GM23248 (cell line): ENCODE measurements at regions not wholly inside any gene's neighbourhood (a gene's known extent, or its start where the extent isn't known, plus 50 kb on each side); places are given as distances from the start of the nearest gene placed in this dataset.

Source experiments
- DNase-seq: peaks from one replicate; pipeline ENCODE4 v3.0.0-alpha.2; 2015
- H2AFZ ChIP-seq: fragments of 200-600 bp; sonication (generic); 2 replicates; pipeline ENCODE4 v1.6.1; 2016; ENCODE audit warnings: antibody characterized with exemption
- H3F3A ChIP-seq: fragments of 200-600 bp; sonication (generic); 2 replicates; pipeline ENCODE4 v1.6.1; 2016; ENCODE audit warnings: mild to moderate bottlenecking, antibody characterized with exemption, mixed run types; ENCODE audit not compliant: insufficient read depth
- H3K27ac ChIP-seq: fragments of 200-600 bp; sonication (generic); 2 replicates; pipeline ENCODE4 v1.5.1; 2016; ENCODE audit warnings: mild to moderate bottlenecking
- H3K27me3 ChIP-seq: fragments of 200-600 bp; sonication (generic); replicated peaks from 2 replicates; pipeline ENCODE4 v1.6.1; 2016; ENCODE audit warnings: mild to moderate bottlenecking; ENCODE audit not compliant: insufficient read depth
- H3K36me3 ChIP-seq: fragments of 200-600 bp; sonication (generic); 2 replicates; pipeline ENCODE4 v1.6.1; 2016; ENCODE audit warnings: low read depth, mild to moderate bottlenecking
- H3K4me1 ChIP-seq: fragments of 200-600 bp; sonication (generic); 2 replicates; pipeline ENCODE4 v1.6.1; 2016; ENCODE audit warnings: mild to moderate bottlenecking; ENCODE audit not compliant: insufficient read depth
- H3K4me2 ChIP-seq: fragments of 200-600 bp; sonication (generic); one replicate; pipeline ENCODE4 v1.6.1; 2016; ENCODE audit warnings: mild to moderate bottlenecking; ENCODE audit not compliant: unreplicated experiment
- H3K4me3 ChIP-seq: fragments of 200-600 bp; sonication (generic); 2 replicates; pipeline ENCODE4 v1.5.1; 2016; ENCODE audit warnings: mild to moderate bottlenecking
- H3K79me2 ChIP-seq: fragments of 200-600 bp; sonication (generic); 2 replicates; pipeline ENCODE4 v1.6.1; 2016; ENCODE audit warnings: mild to moderate bottlenecking; ENCODE audit not compliant: insufficient read depth
- H3K9ac ChIP-seq: fragments of 200-600 bp; sonication (generic); 2 replicates; pipeline ENCODE4 v1.6.1; 2016; ENCODE audit warnings: mild to moderate bottlenecking
- H3K9me2 ChIP-seq: fragments of 200-600 bp; sonication (generic); 2 replicates; pipeline ENCODE4 v1.6.1; 2016; ENCODE audit warnings: mixed run types, mild to moderate bottlenecking, moderate library complexity; ENCODE audit not compliant: insufficient read depth
- H3K9me3 ChIP-seq: fragments of 200-600 bp; sonication (generic); one replicate; pipeline ENCODE4 v1.6.1; 2017; ENCODE audit warnings: low read depth
- H4K20me1 ChIP-seq: fragments of 200-600 bp; sonication (generic); 2 replicates; pipeline ENCODE4 v1.6.0; 2016; ENCODE audit not compliant: insufficient read depth
- EZH2 ChIP-seq: fragments of 200-600 bp; sonication (generic); IDR thresholded peaks from 2 replicates; pipeline ENCODE4 v1.6.1; 2018; ENCODE audit warnings: antibody characterized with exemption, mild to moderate bottlenecking; ENCODE audit not compliant: insufficient read depth, poor library complexity, severe bottlenecking
- EZH2phosphoT487 ChIP-seq: fragments of 200-600 bp; sonication (generic); IDR thresholded peaks from 2 replicates; pipeline ENCODE4 v1.6.1; 2018; ENCODE audit warnings: antibody characterized with exemption, moderate library complexity, mild to moderate bottlenecking, low read depth; ENCODE audit not compliant: insufficient read depth
- WGBS, 2 experiments: methylation state at CpG; one replicate each; pipeline ENCODE4 v1.1.6; 2015 to 2017; ENCODE audit warnings: low lambda C conversion rate in 2 of 2, low coverage in 1 of 2; ENCODE audit errors: missing lambda C conversion rate in 2 of 2; 5-methylcytosine and 5-hydroxymethylcytosine counted together
- in situ Hi-C: fragments of 300-500 bp; cut with MboI; formaldehyde crosslinking; loops from 2 replicates; pipeline ENCODE4 v1.15.0; 2020

DNA sequence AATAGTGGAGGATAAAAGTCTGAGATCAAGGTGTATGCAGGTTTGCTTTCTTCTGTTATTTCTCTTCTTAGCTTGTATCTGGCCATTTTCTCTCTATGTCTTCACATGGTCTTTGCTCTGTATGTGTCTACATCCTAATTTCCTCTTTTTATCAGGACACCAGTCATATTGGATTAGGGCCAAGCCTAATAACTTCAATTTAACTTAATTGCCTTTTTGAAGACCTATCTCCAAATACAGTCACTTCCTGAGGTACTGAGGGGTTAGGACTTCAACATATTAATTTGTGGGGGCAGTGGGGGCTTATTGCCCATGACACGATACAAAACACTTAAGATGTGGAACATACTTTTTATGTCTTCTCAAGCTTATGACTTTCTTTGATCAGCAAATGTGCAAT, 632.9 kb upstream of the CELF4 start:
- Histone ChIP-seq H3K36me3 (no peaks in the 10 kb centered on the region), H2AFZ (no peak overlapping the region), H3K4me3 (no peak overlapping the region), H3K9ac (no peak overlapping the region), H3K4me2 (no peak overlapping the region), H3K27ac (no peak overlapping the region), H3K4me1 (no peaks in the 10 kb centered on the region), H3K27me3 (no peaks in the 10 kb centered on the region), H3K79me2 (no peaks in the 10 kb centered on the region), H3F3A (no peaks in the 10 kb centered on the region), H4K20me1 (no peaks in the 10 kb centered on the region), H3K9me2 (no peaks in the 10 kb centered on the region), H3K9me3 (no peaks in the 10 kb centered on the region)
- 21 to 23% methylated on average over 1 of the region's 1 CpG for WGBS, 2 experiments
- DNase-seq, result no peak
- TF ChIP-seq EZH2, result no peak
- no peak for TF ChIP-seq EZH2phosphoT487
- in situ Hi-C loops, result no loop called here

DNA sequence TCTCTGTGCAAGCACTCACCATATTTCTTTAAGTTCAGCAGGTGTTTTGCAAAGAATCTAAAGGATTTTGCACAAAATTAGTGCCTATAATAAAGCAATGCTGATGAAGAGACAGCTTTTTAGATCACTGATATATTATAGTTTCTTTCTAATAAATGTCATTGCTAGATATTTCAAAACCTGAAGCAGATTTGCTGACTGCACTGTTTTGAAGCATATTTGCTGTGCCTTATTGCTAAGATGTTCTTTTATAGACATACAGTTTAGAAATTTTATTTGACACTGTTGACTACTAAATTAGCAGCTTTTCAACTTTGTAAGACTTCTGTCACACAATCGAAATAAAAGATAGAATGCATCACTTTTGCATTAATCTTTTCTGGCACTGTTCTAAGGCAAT, 620.9 kb upstream of the CELF4 start:
- Histone ChIP-seq H3F3A (no peaks in the 10 kb centered on the region), H4K20me1 (no peaks in the 10 kb centered on the region), H3K4me1 (no peaks in the 10 kb centered on the region), H3K9me3 (no peaks in the 10 kb centered on the region), H3K9me2 (no peaks in the 10 kb centered on the region), H2AFZ (no peak overlapping the region), H3K79me2 (no peaks in the 10 kb centered on the region), H3K9ac (no peak overlapping the region), H3K4me2 (no peak overlapping the region), H3K4me3 (no peak overlapping the region), H3K27me3 (no peaks in the 10 kb centered on the region), H3K36me3 (no peaks in the 10 kb centered on the region), H3K27ac (no peak overlapping the region)
- no peak for TF ChIP-seq EZH2
- TF ChIP-seq EZH2phosphoT487, result no peak
- WGBS, 2 experiments, result 2 to 8% methylated on average over 1 of the region's 1 CpG
- in situ Hi-C loops, result no loop called here
- no peak for DNase-seq

DNA sequence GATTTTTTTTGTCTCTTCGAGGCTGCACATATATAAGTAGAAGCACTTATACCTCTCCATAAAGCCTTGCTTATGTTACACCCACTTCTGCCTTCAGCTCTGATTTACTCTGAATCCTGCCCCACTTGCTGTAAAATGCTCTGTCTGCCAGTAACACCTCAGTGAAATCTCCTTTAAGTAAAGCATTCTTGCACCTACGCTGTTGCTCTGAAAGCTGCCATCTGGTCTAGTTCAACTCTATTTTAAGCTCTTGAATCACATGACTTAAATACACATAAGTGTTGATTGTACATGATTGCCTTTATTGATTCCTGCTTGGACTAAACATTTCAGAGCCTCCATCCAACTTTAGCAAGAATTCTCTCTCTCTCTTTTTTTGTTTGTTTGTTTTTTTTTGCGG, 609.0 kb upstream of the CELF4 start:
- no peak overlapping the region for H2AFZ ChIP-seq
- no peak overlapping the region for H3K9ac ChIP-seq
- H3K27me3 ChIP-seq, result no peaks in the 10 kb centered on the region
- no peak overlapping the region for H3K27ac ChIP-seq
- no peaks in the 10 kb centered on the region for H3K9me3 ChIP-seq
- H3K36me3 ChIP-seq, result no peaks in the 10 kb centered on the region
- DNase-seq, result no peak
- no peak overlapping the region for H3K4me3 ChIP-seq
- in situ Hi-C loops, result no loop called here
- no peaks in the 10 kb centered on the region for H3K4me1 ChIP-seq
- no peak for TF ChIP-seq EZH2
- TF ChIP-seq EZH2phosphoT487, result no peak
- H4K20me1 ChIP-seq, result no peaks in the 10 kb centered on the region
- no peaks in the 10 kb centered on the region for H3F3A ChIP-seq
- no peaks in the 10 kb centered on the region for H3K79me2 ChIP-seq
- H3K4me2 ChIP-seq, result no peak overlapping the region
- 1 to 2% methylated on average over 3 of the region's 3 CpGs for WGBS, 2 experiments
- H3K9me2 ChIP-seq, result no peaks in the 10 kb centered on the region

DNA sequence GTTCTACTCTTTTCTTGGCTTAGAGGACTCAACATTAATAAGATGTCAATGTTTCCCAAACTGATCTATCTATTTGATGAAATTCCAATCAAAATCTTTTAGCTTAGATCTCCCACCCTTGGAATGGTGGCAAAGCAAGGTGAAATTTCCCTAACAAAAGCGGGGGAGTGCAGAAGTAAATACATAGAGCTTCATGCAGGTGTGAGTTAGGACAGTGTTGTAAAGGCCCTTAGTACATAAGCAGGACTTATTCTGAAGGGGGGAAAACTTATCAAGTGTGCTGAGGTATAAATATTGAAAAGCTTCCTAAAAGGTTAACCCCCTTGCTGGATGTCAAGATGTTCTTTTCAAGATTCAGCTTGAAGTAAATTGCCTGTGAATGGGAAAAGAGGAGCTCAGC, 608.6 kb upstream of the CELF4 start:
- Histone ChIP-seq H3F3A (no peaks in the 10 kb centered on the region), H2AFZ (no peak overlapping the region), H3K36me3 (no peaks in the 10 kb centered on the region), H3K4me1 (no peaks in the 10 kb centered on the region), H3K9me3 (no peaks in the 10 kb centered on the region), H3K27ac (no peak overlapping the region), H3K9me2 (no peaks in the 10 kb centered on the region), H3K4me2 (no peak overlapping the region), H3K79me2 (no peaks in the 10 kb centered on the region), H3K9ac (no peak overlapping the region), H3K4me3 (no peak overlapping the region), H4K20me1 (no peaks in the 10 kb centered on the region), H3K27me3 (no peaks in the 10 kb centered on the region)
- TF ChIP-seq EZH2phosphoT487 (no peak), EZH2 (no peak)
- DNase-seq, result no peak
- WGBS, 2 experiments, result 0 to 5% methylated on average over 1 of the region's 1 CpG
- in situ Hi-C loops, result no loop called here

DNA sequence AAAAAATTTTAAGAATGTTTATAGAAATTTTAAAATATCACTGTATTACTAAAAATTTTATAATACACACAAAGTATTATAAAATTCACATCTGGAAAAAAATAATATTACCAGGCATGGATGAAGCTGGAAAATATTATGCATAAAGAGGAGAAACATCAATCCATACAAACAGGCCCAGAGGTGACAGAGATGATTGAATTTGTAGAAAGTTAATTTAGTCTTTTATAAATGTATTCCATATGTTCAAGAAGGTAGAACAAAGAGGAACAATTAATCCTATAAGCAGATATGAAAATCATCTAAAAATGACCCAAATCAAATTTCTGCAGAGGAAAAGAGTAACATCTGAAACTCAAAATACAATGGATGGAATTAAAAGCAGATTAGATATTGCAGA, 605.2 kb upstream of the CELF4 start:
- H3K27me3 ChIP-seq, result no peaks in the 10 kb centered on the region
- H3K4me1 ChIP-seq, result no peaks in the 10 kb centered on the region
- no peaks in the 10 kb centered on the region for H3K36me3 ChIP-seq
- no peak overlapping the region for H3K4me3 ChIP-seq
- no peaks in the 10 kb centered on the region for H4K20me1 ChIP-seq
- no peak overlapping the region for H3K9ac ChIP-seq
- in situ Hi-C loops, result no loop called here
- no peak overlapping the region for H3K27ac ChIP-seq
- H3K79me2 ChIP-seq, result no peaks in the 10 kb centered on the region
- TF ChIP-seq EZH2 (no peak), EZH2phosphoT487 (no peak)
- no peaks in the 10 kb centered on the region for H3K9me2 ChIP-seq
- no peak overlapping the region for H3K4me2 ChIP-seq
- no peaks in the 10 kb centered on the region for H3F3A ChIP-seq
- no peak overlapping the region for H2AFZ ChIP-seq
- DNase-seq, result no peak
- no peaks in the 10 kb centered on the region for H3K9me3 ChIP-seq
